ENCODE measurements at regions not wholly inside any gene's neighbourhood (a gene's known extent, or its start where the extent isn't known, plus 50 kb on each side); places are given as distances from the start of the nearest gene placed in this dataset.

DNA sequence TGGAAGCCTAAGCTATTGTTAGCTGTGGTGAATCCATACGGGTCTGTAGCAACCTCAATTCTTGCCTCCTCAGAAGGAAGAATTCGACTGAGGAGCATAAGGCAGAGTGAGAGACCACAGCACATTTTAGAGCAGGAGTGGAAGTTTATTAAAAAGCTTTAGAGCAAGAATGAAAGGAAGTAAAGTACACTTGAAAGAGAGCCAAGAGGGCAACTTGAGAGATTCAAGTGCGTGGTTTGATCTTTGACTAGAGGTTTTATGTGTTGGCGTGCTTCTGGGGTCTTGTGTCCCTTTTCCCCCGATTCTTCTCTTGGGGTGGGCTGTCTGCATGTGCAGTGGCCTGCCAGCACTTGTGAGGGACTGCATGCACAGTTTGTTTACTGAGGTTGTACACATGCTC is 880.6 kb upstream of the INTU start:
- Histone ChIP-seq H3K9me2 (ENCODE audit: insufficient read depth) (no peaks in the 10 kb centered on the region), H3K4me3 (no peak overlapping the region), H3K36me3 (ENCODE audit: low read depth) (no peaks in the 10 kb centered on the region), H3K79me2 (ENCODE audit: insufficient read depth) (no peaks in the 10 kb centered on the region), H3K27ac (no peak overlapping the region), H4K20me1 (ENCODE audit: insufficient read depth) (no peaks in the 10 kb centered on the region), H3K4me1 (ENCODE audit: insufficient read depth) (no peaks in the 10 kb centered on the region), H3K9me3 (ENCODE audit: low read depth) (no peaks in the 10 kb centered on the region), H3K9ac (no peak overlapping the region), H3K4me2 (ENCODE audit: unreplicated experiment) (no peak overlapping the region), H3K27me3 (replicated peaks; ENCODE audit: insufficient read depth) (no peaks in the 10 kb centered on the region), H2AFZ (no peak overlapping the region), H3F3A (ENCODE audit: insufficient read depth) (peaks cover 7% of the 10 kb centered on the region; the same call in 1 of the 2 replicates)
- 77 to 81% methylated on average over 5 of the region's 5 CpGs for WGBS, 2 experiments (ENCODE audit: low coverage in 1 of 2, low lambda C conversion rate in 2 of 2, missing lambda C conversion rate in 2 of 2)
- no peak for TF ChIP-seq EZH2 (IDR thresholded peaks at IDR 0.05; ENCODE audit: insufficient read depth, poor library complexity, severe bottlenecking)
- no peak for TF ChIP-seq EZH2phosphoT487 (IDR thresholded peaks at IDR 0.05; ENCODE audit: insufficient read depth, low read depth)
- no peak for DNase-seq
- in situ Hi-C loops (cut with MboI), result no loop called here

DNA sequence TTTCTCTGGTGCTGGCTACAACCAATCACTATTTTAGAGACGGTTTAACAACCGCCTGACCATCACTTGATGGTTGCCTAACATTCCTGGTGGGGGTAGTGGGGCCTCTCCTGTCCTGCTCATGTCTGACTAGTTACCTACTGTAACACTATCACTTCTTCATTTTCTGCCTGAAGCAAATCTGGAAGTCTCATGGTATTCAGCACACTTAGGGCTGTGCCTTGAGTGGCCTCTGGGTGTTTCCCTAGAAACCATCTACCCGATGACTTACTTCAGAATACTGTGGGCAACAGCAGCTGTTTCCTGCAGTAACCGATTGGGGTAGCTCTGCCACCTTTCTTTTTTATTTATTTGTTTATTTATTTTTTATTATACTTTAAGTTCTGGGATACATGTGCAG is 880.1 kb upstream of the INTU start:
- in situ Hi-C loops (cut with MboI), result no loop called here
- 88 to 89% methylated on average over 4 of the region's 4 CpGs for WGBS, 2 experiments (ENCODE audit: low coverage in 1 of 2, low lambda C conversion rate in 2 of 2, missing lambda C conversion rate in 2 of 2)
- no peaks in the 10 kb centered on the region for H3K79me2 ChIP-seq (ENCODE audit: insufficient read depth)
- no peaks in the 10 kb centered on the region for H3K4me1 ChIP-seq (ENCODE audit: insufficient read depth)
- no peaks in the 10 kb centered on the region for H3K36me3 ChIP-seq (ENCODE audit: low read depth)
- no peaks in the 10 kb centered on the region for H4K20me1 ChIP-seq (ENCODE audit: insufficient read depth)
- no peak overlapping the region for H3K4me2 ChIP-seq (ENCODE audit: unreplicated experiment)
- H3F3A ChIP-seq (ENCODE audit: insufficient read depth), result peaks cover 7% of the 10 kb centered on the region; the same call in 1 of the 2 replicates
- H3K27ac ChIP-seq, result no peak overlapping the region
- H3K27me3 ChIP-seq (replicated peaks; ENCODE audit: insufficient read depth), result no peaks in the 10 kb centered on the region
- no peak overlapping the region for H3K9ac ChIP-seq
- TF ChIP-seq EZH2phosphoT487 (IDR thresholded peaks at IDR 0.05; ENCODE audit: insufficient read depth, low read depth) (no peak), EZH2 (IDR thresholded peaks at IDR 0.05; ENCODE audit: insufficient read depth, poor library complexity, severe bottlenecking) (no peak)
- no peaks in the 10 kb centered on the region for H3K9me2 ChIP-seq (ENCODE audit: insufficient read depth)
- DNase-seq, result no peak
- no peak overlapping the region for H2AFZ ChIP-seq
- H3K4me3 ChIP-seq, result no peak overlapping the region
- H3K9me3 ChIP-seq (ENCODE audit: low read depth), result no peaks in the 10 kb centered on the region

DNA sequence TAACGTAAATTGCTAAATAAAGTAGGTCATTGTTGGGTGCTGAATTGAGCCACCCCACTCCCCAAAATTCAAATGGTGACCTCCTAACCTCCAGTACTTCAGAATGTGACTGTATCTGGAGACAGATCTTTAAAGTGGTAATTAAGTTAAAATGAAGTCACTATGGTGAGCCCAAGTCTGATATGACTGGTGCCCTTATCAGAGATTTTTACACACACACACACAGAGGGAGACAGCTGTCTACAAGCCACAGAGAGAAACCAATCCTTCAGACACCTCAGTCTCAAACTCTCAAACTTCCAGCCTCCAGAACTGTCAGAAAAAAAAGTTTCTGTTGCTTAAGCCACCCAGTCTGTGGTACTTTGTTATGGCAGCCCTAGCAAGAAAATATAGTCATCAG is 879.2 kb upstream of the INTU start:
- H3K27me3 ChIP-seq (replicated peaks; ENCODE audit: insufficient read depth), result no peaks in the 10 kb centered on the region
- no peaks in the 10 kb centered on the region for H4K20me1 ChIP-seq (ENCODE audit: insufficient read depth)
- no peak overlapping the region for H2AFZ ChIP-seq
- peaks cover 7% of the 10 kb centered on the region; the same call in 1 of the 2 replicates for H3F3A ChIP-seq (ENCODE audit: insufficient read depth)
- no peaks in the 10 kb centered on the region for H3K9me2 ChIP-seq (ENCODE audit: insufficient read depth)
- H3K79me2 ChIP-seq (ENCODE audit: insufficient read depth), result no peaks in the 10 kb centered on the region
- no peak overlapping the region for H3K27ac ChIP-seq
- no peak for DNase-seq
- WGBS, 2 experiments (ENCODE audit: low coverage in 1 of 2, low lambda C conversion rate in 2 of 2, missing lambda C conversion rate in 2 of 2), result 88 to 95% methylated on average over 1 of the region's 1 CpG
- no peak overlapping the region for H3K4me3 ChIP-seq
- no peaks in the 10 kb centered on the region for H3K9me3 ChIP-seq (ENCODE audit: low read depth)
- no peak overlapping the region for H3K9ac ChIP-seq
- H3K36me3 ChIP-seq (ENCODE audit: low read depth), result no peaks in the 10 kb centered on the region
- no peaks in the 10 kb centered on the region for H3K4me1 ChIP-seq (ENCODE audit: insufficient read depth)
- TF ChIP-seq EZH2phosphoT487 (IDR thresholded peaks at IDR 0.05; ENCODE audit: insufficient read depth, low read depth) (no peak), EZH2 (IDR thresholded peaks at IDR 0.05; ENCODE audit: insufficient read depth, poor library complexity, severe bottlenecking) (no peak)
- no peak overlapping the region for H3K4me2 ChIP-seq (ENCODE audit: unreplicated experiment)
- in situ Hi-C loops (cut with MboI), result no loop called here

DNA sequence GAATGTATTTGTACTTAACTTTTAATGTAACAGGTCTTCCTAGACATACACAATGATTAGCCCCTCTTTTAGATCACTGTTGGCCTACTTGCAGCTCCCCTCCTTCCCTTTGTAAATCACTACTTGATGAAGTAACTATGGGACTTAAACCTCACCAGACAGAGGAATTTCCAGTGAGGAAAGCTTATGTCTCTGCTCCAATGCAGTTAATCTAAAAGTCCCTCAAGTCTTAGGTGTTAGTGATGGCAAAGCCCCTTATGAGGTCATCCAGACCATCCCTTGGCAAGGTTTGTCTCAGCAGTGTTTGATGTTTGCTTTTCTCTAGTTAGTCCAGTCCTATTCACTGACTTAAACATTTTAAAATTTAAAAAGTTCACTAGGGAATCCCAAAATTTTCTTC is 877.3 kb upstream of the INTU start:
- peaks cover 8% of the 10 kb centered on the region for H3K4me1 ChIP-seq (ENCODE audit: insufficient read depth)
- H3K36me3 ChIP-seq (ENCODE audit: low read depth), result no peaks in the 10 kb centered on the region
- no peak overlapping the region for H3K27ac ChIP-seq
- no peak for DNase-seq
- H3K9ac ChIP-seq, result no peak overlapping the region
- TF ChIP-seq EZH2 (IDR thresholded peaks at IDR 0.05; ENCODE audit: insufficient read depth, poor library complexity, severe bottlenecking) (no peak), EZH2phosphoT487 (IDR thresholded peaks at IDR 0.05; ENCODE audit: insufficient read depth, low read depth) (no peak)
- H3K4me2 ChIP-seq (ENCODE audit: unreplicated experiment), result no peak overlapping the region
- no peak overlapping the region for H2AFZ ChIP-seq
- H3K79me2 ChIP-seq (ENCODE audit: insufficient read depth), result no peaks in the 10 kb centered on the region
- in situ Hi-C loops (cut with MboI), result no loop called here
- H3K9me2 ChIP-seq (ENCODE audit: insufficient read depth), result no peaks in the 10 kb centered on the region
- H3K27me3 ChIP-seq (replicated peaks; ENCODE audit: insufficient read depth), result no peaks in the 10 kb centered on the region
- H3F3A ChIP-seq (ENCODE audit: insufficient read depth), result no peaks in the 10 kb centered on the region
- H4K20me1 ChIP-seq (ENCODE audit: insufficient read depth), result no peaks in the 10 kb centered on the region
- no peak overlapping the region for H3K4me3 ChIP-seq
- no peaks in the 10 kb centered on the region for H3K9me3 ChIP-seq (ENCODE audit: low read depth)

Measured in GM23248 (cell line).